NCI-H82 treated with DMSO at 0.1 percent for 48 hours (cell line): ENCODE measurements at regions not wholly inside any gene's neighbourhood (a gene's known extent, or its start where the extent isn't known, plus 50 kb on each side); places are given as distances from the start of the nearest gene placed in this dataset.

Experiments
- DNase-seq: peaks from one replicate; lab custom pipeline; 2025; ENCODE audit not compliant: unreplicated experiment; lab: John Stamatoyannopoulos, UW

DNA sequence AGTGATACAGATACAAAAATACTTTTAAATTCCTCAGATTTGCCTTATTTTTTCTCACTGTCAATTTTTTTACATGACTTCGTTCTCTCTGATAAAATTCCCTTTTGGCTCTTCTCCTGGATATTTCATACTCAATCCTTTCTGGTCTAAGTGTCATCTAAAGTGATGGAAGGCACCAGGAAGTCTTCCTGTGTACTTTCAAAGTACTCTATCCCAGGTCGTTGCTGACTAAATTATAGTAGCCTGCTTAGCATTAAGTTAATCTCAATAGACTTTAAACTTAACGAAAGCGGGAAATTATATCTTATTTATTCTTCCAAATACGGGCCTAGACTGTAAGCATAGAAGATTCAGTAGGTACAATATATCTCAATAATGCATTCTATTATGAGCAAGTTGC is 67.8 kb downstream of the CASP12 start:
- DNase-seq = no peak

DNA sequence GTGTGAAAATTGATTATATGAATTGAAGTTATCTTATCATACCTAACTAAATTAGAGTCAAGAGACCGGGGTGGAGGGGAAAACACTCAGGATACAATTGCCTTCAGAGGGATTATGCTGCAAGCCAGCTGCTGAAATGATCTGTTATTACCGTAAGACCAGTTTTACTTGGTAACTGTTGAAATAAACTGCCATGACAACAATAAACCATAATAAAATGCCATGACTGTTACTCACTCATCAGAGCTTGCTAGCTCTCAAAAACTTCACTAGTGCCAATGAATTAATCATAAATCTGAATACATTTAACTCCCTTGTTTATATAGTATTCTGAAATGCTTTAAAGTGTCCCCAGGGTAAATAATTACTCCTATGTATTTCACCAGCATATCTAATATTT is 68.2 kb downstream of the CASP12 start:
- no peak for DNase-seq

DNA sequence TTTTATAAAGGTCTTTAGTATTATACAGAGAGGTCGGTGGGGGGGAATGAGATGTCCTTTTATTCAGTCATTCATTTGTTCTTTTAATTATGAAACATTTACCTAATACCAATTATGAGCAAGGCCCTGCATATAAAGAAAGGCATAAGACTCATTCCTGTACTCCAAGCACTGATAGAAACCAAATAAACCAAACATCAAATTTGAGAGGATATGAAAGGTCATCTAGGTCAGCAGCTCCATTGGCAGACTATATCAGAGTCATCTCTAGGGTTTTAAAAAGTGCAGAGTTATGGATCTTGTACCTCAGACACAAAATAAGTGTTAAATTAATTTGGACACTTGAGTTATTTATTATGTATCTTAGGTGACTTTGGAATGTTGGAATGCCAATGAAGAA is 71.5 kb downstream of the CASP12 start:
- DNase-seq = no peak

DNA sequence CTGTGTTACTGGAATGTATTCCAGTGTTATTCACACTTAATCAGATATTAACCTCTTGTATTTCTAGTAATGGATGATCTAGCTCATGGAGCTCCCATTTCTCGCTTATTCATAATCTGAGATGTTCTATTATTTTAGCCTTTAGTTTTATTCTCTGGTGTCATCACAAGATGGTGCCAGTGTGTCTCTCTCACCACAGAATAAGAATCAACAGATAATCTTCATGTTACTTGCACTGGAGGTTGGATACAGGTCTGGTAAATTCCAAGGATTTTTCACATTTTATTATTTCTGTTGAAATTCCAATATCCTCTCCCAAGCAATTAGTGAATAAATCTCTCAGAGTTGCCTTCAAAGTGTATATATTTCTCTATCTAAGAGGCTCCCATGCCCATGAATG is 74.6 kb downstream of the CASP12 start:
- no peak for DNase-seq

DNA sequence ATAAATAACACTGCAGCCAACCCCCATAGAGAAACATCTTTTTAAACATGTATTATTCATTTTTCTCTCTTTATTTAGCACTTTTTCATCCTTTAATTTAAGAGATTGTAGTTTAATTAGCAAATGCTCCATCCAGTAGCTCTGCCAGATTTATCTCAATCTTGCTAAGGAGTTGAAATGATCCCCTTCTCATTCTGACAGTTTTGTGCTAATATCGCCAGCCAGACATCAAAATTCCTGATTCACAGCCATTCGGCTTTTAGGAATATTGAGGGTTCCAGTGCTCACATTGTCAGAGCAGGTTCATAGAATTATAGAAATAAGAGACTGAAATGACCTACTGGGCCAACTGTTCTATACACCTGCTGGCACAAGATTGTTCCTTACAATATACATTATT is 77.8 kb downstream of the CASP12 start:
- DNase-seq = no peak

DNA sequence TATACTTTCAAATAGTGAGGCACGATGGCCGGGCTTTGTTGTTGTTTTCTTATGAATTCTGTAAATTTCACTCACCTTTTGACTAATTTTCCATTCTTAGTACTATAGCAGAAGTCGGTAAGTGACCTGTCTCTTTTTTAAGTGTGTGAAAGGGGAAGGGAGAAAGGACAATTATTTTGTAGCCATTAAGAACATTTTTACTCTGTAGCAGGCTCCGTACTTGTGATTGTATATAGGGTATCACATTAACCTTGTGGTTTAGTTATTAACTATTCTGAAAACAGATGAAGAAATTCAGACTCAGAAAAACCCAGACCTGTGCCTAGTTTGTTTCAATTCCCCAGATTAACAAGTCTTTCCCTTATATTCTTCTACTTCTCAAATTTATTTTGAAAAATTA is 78.7 kb downstream of the CASP12 start:
- no peak for DNase-seq

DNA sequence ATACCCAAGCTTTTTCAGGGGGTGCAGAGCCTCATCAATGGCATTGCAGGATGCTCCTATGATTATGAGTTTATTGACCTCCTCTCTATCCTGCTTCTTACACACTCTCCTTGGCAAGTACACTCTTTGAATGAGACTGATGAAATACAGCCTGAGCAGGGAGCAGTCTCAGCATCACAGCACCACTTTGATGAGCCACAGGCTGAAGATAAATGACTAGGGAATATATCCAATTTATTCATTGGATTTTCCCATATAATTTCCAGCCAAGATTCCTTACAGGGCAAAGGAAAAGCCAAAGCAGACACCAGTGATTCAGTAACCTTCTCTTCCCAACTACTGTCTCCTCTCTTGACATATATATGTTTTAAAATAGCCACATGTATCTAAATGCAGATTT is 79.2 kb downstream of the CASP12 start:
- no peak for DNase-seq

DNA sequence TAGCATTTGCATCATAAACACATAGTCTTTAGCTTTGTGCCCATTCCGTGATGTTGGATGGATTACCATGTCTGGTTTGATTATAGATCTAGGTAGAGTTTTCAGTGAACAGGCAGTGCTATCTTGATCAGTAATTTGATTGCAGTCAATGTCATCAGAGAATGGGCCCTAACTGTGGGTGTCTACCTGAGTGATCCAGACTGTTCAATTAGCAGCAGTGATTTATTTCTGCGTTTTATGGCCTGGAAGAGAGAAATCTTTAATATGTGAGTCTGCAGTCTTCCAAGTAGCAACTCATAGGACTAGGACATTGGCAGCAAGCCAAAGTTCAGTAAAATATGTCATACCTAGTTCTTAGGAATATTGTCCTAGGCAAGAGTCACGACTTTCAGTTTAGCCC is 80.3 kb downstream of the CASP12 start:
- DNase-seq = no peak

DNA sequence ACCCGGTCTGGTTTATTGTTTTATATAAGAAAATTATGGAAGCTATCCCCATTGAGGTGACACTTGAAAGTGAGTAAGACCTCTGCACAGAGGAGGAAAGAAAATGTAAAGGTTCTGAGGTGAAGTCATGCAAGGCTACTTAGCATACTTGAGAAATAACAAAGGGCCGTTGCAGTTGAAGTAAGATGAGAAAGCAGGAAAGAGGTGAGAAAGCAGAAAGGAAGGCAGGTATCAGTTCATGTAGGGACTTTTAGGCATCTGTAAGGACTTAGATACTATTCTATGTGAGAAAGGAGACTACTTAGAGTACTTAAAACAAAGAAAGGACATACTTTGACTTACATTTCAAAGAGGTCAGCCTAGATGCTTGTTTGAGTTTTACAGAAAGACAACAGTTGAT is 84.7 kb downstream of the CASP12 start:
- DNase-seq = no peak

DNA sequence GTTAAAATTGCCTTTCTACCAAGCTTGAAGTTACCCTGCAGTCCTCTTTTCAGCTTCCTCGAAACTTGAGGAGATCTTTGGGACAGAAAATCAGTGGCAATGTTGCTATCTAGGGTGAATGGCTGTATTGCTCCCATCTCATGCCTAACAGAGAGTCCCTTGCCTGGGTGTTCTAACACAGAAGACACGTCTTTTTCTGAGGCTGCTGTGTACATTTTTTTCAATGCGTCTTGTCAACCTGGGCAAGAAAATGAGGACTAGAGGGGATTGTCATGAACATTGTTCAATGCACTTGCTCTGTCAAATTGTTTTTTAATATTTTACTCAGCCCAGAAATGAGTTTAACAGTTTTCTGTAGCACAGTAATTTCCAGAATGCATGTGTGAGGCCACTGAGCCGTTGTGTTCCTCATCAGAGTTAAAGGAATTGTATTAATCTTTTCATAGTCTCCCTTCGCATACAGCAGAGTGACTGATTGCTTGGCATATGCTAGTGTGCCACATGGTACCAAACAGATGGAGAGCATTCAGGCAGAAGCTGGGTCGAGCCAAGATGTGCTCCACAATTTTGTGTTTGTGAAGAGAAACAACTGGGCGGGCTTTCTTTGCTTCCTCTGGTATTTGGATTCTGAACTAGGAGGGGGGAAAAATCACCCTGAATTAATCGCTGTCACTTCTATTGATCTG is 86.0 kb downstream of the CASP12 start:
- DNase-seq = no peak

DNA sequence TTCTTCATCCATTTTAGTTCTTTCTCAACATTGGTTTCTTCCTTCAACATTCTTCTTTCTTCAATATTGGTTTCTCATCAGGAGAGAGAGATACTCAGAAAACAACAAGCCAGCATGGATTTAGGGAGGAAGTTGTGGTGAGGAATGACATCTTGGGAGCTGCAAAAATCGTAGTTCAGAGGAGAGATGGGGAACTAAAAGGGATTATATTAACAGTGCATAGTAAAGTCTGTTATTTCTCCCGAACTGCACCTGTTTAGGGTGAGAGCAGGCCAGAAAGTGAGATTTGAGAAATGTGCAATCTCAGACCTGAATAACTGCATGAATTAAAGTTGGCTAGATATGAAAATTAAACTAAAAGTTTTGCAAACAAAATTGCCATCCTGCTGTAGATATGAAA is 94.5 kb downstream of the CASP12 start:
- DNase-seq = no peak

DNA sequence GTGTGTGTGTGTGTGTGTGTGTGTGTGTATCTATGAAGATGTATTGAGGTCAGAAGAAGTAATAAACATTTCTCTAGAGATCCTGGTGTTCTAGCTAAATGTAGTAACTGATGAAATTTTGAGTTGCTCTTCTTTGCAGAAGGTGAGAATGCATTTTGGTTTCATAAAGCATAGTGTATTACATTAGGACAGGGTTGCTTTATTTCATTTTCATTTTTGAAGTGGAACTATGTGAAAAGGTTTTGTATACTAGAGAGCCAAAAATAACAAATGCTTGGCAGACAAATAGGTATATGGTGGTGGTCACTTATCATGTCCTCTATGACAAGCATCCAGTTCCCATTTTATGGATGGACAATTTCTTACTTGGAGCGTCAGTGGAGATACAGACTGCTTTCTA is 99.0 kb downstream of the CASP12 start:
- no peak for DNase-seq

DNA sequence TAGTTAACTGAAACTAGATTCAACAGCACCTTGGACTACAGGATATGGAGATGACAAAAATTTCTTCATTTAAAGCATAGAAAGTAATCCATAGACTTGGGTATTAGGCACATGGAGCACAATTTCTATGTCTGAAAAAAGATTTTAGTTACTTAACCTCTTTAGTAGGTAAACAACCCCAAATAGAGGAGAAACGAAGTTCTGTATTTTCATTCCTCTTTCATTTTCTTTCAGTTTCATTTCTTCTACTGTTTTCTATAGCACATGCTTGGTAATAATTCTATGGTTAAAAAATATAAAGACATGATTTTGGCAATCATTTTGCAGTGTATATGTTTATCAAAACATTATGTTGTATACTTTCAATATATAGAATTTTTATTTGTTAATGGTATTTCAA is 99.5 kb downstream of the CASP12 start:
- no peak for DNase-seq

DNA sequence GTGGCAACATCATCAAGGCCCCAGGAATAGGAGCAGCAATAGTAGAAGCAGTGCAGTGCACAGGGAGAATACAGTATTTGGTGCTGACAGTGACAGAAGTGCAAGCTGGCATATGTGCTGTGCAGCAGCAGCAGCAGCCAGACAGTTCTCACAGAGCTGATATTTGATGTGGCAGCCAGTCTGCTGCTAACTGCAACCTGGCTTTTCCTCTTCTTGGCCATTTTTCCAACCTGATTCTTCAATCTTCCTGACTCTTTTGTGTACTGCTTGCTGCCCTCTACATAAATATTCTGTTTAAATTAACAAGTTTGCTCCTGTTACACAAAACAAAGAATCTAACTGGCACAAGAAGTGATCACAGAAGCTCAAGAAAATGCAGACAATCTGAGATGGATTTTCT is 102.0 kb downstream of the CASP12 start:
- DNase-seq = no peak

DNA sequence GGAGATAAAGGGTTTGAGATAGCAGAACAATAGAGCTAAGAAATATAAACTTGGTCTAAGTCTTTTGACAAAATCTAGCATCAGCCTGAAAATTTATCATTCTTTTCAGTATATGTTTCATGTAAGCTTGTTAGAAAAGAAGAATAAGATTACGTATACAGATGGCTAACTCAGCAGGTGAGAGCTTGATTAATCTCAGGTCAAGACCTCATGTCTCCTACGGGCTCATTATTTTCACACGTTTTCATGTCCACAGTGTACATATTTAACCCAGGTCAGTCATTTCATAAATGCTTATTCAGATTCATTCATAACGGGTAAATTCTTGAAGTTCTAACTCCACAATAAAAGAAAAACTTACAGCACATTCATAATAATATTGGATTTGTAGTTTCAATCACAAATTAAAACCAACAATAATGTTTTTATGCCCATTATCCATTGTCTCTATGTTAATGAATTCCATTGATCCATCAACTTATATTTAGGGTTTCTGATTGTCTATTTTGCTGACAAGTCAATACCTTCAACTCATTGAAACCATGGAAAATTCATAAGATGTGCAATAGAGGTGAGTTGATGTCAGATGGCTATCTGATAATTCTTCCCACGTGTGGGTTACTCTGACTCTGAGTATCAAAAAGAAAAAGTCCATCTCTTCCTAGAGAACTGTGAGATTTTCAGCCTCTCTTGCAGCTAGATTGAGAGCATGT is 102.6 kb downstream of the CASP12 start:
- DNase-seq = no peak

DNA sequence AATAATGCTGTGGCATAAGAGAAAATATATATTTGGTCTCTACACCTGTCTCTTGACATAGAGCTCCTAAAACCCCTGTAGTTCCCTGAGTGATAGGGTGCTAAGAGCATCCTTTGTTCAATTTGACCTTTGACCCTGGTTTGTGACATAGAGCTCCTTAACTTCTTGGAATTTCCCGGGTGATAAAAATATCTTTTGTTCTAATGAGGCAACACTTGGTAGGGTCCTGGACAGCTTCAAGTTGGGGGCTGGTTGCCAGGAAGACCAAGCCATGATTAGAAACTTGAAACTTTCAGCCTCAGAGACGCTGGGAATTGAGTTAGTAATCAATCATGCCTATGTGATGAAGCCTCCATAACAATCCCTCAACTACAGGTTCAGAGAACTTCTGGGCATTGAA is 105.4 kb downstream of the CASP12 start:
- DNase-seq = no peak

DNA sequence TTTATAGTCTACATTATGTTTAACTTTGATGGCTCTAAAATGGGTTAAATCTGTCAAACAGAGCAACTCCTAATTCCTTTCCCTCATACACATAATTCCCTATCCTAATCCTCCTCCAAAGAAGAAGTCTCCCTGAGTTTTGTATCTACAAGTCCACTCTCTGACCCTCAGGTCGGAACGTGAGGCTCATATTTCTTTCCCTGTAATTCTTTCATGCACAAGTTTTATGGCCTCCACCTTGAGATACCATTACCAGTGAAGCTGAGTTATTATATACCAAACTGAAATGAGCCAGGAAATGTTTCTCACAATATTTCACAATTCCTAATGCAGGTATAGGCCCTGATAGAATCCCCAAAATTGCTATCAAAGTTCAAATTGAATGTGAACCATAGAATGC is 106.4 kb downstream of the CASP12 start:
- DNase-seq = no peak

DNA sequence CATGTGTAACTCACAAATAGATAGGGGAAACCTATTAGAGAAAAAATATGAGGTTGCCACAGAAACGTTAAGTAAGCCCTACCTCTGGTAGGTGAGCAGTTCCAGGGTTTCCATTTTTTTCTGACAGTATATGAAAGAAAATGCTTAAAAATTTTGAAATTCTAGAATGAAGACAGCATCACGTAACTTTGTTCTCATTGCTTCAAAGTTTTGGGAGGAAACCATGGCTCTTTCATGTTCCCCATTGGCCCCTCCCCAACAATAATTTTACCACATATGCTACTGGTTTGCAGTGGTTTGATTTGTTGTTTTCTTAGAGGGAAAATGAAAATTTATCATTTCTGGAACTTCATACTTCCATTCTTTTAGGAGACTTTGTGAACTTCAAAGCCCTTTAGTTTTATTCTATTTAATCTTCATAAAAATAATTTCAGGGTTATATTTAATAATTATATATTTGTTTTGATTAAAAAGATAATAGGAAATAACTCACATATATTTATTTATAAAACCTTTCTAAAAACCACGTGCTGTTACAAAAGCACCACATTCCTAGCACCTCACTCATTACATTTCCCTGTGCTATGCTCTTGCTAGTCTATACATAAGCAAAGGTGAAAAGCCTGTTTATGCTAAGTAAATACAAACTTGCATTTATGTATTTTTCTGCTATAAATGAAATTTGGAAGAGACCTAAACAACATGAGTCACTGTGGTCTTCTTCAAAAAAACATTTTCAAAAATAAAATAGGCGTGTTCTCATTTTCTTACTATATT is 113.4 kb downstream of the CASP12 start:
- DNase-seq = no peak

DNA sequence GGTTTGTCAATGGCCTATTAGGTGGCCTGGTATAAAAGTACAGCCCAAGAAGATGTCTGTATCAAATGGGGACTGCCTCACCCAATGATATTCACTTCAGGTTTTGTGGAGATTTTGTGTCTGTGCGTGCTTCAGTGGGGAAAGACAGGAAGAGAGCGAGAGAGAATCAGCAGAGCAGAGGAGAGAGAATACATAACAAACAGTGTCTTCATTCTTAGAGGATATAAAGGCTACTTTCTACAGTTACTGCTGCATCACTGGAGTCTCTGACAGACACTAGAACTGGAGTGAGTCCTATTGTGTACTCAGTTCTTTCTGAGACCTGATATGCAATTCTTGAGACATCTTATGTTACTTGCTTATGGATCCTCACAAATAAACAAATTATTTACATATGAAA is 115.0 kb downstream of the CASP12 start:
- no peak for DNase-seq

DNA sequence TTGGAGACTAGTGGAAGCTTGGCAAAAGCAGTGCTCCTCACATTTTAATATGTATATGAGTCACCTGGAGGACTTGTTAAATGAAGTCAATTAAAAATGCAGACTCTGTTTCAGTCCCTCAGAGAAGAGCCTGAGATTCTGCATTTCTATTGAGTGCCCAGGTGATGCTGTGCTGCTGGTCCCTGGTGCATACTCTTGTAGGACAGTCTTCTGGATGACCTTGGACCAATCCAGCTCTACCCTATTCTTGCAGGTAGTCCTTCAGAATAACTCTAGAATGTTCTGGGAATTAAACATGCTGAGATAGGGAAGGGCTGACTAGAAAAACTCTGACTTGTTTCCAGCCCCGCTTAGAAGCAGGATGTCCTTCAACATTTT is 115.9 kb downstream of the CASP12 start:
- DNase-seq = no peak

DNA sequence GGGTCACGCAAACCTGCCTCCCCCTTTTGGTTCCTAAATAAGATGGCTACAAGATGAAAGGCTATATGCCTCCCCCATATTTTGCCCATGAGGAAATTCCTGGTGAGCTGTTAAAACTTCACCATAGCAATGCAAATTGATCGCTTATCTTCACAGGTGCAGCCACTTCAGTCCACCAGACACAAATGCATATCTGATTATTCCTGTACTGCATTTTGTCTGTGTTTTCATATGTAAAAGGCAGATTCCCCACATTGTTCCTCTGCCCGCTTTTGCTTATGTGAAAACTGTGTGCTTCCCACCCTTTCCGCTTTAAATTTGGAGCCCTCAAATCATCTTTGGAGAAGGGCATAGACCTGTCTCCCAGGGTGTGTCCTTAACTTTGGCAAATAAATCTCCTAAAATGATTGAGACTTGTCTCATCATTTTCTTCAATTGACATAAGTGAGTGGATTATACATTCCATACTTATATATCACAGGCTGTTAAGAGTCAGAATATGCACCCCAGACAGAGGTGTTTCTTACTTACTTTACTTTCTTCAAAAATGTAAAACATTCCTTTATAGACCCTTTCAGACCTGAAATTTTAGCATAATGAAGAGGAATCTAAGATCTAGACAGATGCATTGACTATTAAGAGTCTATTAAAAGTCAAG is 116.4 kb downstream of the CASP12 start:
- no peak for DNase-seq

DNA sequence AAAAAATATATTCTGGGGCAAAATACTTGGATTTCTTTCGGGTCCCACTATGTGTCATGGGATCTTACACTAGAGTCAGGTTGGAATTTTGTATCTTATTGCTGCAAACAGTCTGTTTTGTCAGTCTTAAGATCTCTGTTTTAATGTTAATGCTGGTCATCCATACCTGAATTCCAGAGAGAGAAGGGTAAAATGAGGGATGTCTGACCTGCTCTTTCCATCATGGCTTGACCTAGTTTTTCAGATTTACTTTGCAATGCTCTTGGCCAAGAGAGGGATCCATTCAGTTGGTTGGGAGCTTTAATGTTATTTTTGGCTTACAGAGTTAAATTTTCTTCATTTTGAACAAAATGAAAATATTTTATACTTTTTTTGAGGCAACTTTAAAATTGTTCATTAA is 117.2 kb downstream of the CASP12 start:
- no peak for DNase-seq
